Thymus (tissue), 11 donors: ENCODE measurements at regions not wholly inside any gene's neighbourhood (a gene's known extent, or its start where the extent isn't known, plus 50 kb on each side); places are given as distances from the start of the nearest gene placed in this dataset.

ENCODE experiments used
- DNase-seq, 9 donors: peaks; one replicate each; pipeline ENCODE4 v3.0.0-alpha.2; 2013; ENCODE audit warnings: low spot score in 9 of 9, low read depth in 6 of 9, missing footprints in 1 of 9
- H3K27ac ChIP-seq, 2 donors: one replicate each; pipeline ENCODE4 v1.5.1; 2013; ENCODE audit warnings: control low read depth in 1 of 2, low read depth in 1 of 2, low read length in 1 of 2, mild to moderate bottlenecking in 1 of 2, moderate library complexity in 1 of 2
- H3K27me3 ChIP-seq, 2 donors: one replicate each; pipeline ENCODE4 v1.5.1; 2013; ENCODE audit warnings: low read length in 1 of 2; ENCODE audit not compliant: control insufficient read depth in 2 of 2, insufficient read depth in 1 of 2
- H3K36me3 ChIP-seq, 2 donors: one replicate each; pipeline ENCODE4 v1.5.1; 2013; ENCODE audit warnings: low read length in 1 of 2, mild to moderate bottlenecking in 1 of 2, moderate library complexity in 1 of 2; ENCODE audit not compliant: control insufficient read depth in 2 of 2, insufficient read depth in 2 of 2
- H3K4me1 ChIP-seq, 2 donors: one replicate each; pipeline ENCODE4 v1.5.1; 2013; ENCODE audit warnings: low read length in 2 of 2; ENCODE audit not compliant: control insufficient read depth in 2 of 2, insufficient read depth in 2 of 2
- H3K4me3 ChIP-seq, 2 donors: one replicate each; pipeline ENCODE4 v1.5.1; 2013; ENCODE audit warnings: low read length in 2 of 2, control low read depth in 1 of 2, mild to moderate bottlenecking in 1 of 2
- H3K9me3 ChIP-seq, 2 donors: one replicate each; pipeline ENCODE4 v1.5.1; 2013; ENCODE audit warnings: low read length in 1 of 2, mild to moderate bottlenecking in 1 of 2; ENCODE audit not compliant: control insufficient read depth in 2 of 2, insufficient read depth in 1 of 2
- WGBS: extraction: QIAGEN DNeasy Blood & Tissue Kit; methylation state at CpG from one replicate; pipeline ENCODE4 v1.1.7; 2013; 5-methylcytosine and 5-hydroxymethylcytosine counted together
- donor health status: healthy.

DNA sequence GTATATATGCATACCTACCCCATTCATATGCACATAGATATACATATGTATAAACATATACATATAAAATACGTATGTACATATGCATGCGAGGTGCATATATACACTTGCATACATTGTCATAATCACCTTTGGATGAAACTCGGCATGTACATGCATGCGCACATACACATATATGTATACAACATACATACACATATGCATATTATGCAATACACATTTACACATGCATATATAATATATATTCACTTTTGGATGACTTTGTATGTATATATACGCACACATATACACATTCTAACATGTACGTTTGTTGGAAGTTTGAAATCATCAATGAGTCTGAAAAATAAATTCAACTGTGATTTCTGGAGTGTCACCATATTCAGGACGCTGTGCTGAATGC, 401.6 kb upstream of the TBX3 start:
- Histone ChIP-seq H3K27me3 (no peaks in the 10 kb centered on the region), H3K9me3 (no peaks in the 10 kb centered on the region)
- 90% methylated on average over 7 of the region's 7 CpGs for WGBS

DNA sequence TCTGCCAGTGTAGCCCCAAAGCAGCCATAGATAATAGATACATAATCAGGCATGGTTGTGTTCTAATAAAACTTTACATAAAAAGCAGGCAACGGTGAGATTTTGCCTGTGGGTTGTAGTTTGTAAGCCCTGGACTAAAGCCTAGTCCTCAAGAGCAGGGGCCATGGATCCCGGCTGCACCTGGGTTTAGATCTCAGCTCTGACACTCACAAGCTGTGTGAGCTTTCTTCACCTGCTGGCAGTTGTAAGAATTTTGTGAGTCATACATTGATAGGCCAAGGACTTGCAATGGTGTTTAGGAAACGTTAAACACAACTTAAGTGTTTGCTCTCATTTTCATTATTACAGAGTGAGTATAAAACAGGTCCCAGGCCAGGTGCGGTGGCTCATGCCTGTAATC, 395.8 kb upstream of the TBX3 start:
- no peak for DNase-seq
- H3K27me3 ChIP-seq = no peaks in the 10 kb centered on the region
- no peak overlapping the region for H3K27ac ChIP-seq
- H3K9me3 ChIP-seq = no peaks in the 10 kb centered on the region
- WGBS = 89% methylated on average over 4 of the region's 4 CpGs
- no peaks in the 10 kb centered on the region for H3K36me3 ChIP-seq
- H3K4me1 ChIP-seq = no peaks in the 10 kb centered on the region
- H3K4me3 ChIP-seq = no peak overlapping the region

More for the DNA sequence above, 401.6 kb upstream of the TBX3 start:
- DNase-seq = no peak
- Histone ChIP-seq H3K36me3 (no peaks in the 10 kb centered on the region), H3K4me1 (no peaks in the 10 kb centered on the region), H3K27ac (no peak overlapping the region), H3K4me3 (no peak overlapping the region)

DNA sequence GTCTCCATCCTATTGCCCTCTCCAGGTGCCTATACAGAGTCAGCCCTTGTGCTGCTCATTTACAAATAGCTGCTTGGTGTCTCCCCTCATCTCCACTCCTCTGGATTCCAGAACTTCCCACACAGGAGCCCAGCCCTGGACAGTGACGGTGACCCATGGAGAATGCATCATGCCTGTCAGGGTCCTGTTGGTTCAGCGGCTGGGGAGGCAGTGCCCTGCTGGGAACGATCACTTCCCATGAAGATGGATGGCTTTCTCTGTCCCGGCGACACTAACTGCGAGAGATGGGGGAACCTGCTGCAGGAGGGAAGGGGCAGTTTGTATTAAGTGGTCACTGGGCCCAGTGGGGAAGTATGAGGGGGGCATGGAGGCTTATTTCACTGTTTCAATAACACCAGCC, 395.0 kb upstream of the TBX3 start:
- H3K27ac ChIP-seq = no peak overlapping the region
- H3K27me3 ChIP-seq = no peaks in the 10 kb centered on the region
- H3K4me1 ChIP-seq = no peaks in the 10 kb centered on the region
- 21% methylated on average over 6 of the region's 6 CpGs for WGBS
- no peak overlapping the region for H3K4me3 ChIP-seq
- no peaks in the 10 kb centered on the region for H3K9me3 ChIP-seq
- DNase-seq = no peak
- no peaks in the 10 kb centered on the region for H3K36me3 ChIP-seq

DNA sequence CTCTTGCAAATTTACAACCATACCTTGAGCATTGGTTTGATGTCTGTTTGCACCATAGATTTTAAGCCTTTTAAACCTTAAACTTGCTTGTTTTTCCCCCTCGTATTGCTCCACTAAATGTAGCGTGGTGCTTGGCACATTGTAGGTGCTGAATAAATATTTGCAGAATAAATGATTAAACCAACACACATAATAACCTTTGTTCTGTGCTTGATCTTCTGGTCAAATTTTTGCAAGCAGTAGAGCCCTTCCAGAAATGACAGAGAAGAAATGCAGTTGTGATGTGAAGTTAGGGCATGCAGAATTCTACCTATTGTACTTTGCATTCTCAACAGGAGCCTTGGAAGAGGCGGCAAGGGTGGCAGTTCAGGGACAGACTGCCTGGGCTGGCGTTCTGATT, 394.4 kb upstream of the TBX3 start:
- Histone ChIP-seq H3K36me3 (no peaks in the 10 kb centered on the region), H3K27me3 (no peaks in the 10 kb centered on the region), H3K4me3 (no peak overlapping the region), H3K4me1 (no peaks in the 10 kb centered on the region), H3K9me3 (no peaks in the 10 kb centered on the region), H3K27ac (no peak overlapping the region)
- no peak for DNase-seq
- 89% methylated on average over 4 of the region's 4 CpGs for WGBS

DNA sequence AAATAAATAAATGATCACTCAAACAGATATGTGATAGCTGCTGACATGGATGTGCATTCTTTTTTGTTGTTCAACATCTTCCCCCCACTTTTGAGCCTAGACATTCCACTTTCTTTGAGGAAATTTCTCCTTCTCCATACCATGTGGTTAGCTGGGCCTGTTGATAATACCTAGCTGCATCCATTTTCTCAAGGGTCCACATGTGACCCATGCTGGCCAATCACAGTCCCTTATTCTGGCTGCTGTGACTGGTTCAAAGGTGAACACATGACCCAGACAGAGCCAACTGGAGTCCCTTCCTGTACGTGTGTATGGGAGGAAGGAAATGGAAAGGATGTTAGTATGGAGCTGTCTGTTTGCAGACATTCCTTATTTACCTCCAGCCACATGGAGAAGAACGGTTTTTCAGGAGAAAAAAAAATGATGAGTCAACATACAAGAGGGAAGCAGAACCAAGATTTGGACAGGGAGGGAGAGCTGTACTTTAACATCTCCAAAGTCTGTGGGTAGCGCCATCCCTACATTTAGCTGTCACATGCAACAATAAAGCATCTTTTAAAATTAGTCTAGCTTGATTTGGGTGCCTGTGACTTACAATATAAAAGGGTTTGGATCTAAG, 391.7 kb upstream of the TBX3 start:
- H3K9me3 ChIP-seq = no peaks in the 10 kb centered on the region

DNA sequence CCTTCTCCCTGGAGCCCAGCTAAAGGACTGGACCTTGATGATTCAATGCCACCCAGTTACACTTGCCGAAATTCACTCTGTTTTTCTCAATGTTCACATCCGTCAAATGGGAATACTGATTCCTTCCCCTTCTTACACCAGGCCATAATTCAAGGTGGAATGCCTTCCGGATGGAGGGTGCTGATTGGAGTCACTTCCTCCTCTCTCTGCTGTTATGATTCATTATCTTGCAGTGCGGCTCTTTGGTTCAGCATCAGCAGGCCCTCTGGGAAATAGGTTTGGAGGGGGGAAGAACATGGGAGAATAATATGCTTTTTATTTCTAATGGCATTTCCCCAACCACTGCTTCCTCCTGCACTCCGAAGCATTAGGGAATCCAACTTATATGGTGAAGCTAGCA, 390.6 kb upstream of the TBX3 start:
- no peak for DNase-seq
- no peaks in the 10 kb centered on the region for H3K4me1 ChIP-seq
- H3K4me3 ChIP-seq = no peak overlapping the region
- no peak overlapping the region for H3K27ac ChIP-seq
- no peaks in the 10 kb centered on the region for H3K9me3 ChIP-seq
- WGBS = 41% methylated on average over 5 of the region's 5 CpGs
- no peaks in the 10 kb centered on the region for H3K36me3 ChIP-seq
- H3K27me3 ChIP-seq = no peaks in the 10 kb centered on the region

More for the DNA sequence above, 391.7 kb upstream of the TBX3 start:
- Histone ChIP-seq H3K27ac (no peak overlapping the region), H3K27me3 (no peaks in the 10 kb centered on the region), H3K36me3 (no peaks in the 10 kb centered on the region), H3K4me1 (no peaks in the 10 kb centered on the region), H3K4me3 (no peak overlapping the region)
- DNase-seq = no peak
- WGBS = 71% methylated on average over 3 of the region's 3 CpGs

DNA sequence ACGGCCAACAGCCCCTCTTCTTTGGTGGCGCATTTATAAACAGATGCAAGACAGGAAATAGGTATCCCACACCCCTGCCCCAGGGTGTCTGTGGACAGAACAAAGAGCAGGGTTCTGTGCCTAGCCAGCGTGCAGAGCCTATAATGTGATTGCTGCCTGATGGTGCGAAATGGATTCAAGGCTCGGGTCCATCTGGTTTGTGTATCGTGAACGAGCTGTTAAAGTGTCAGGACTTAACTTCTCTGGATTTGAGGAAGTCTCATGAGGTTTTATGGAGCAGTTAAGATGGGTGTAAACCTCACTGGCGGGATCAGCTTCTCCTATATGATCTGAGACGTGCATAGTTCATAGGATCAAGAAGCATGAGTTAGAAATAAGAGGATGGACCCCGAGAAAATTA, 388.7 kb upstream of the TBX3 start:
- no peak for DNase-seq
- Histone ChIP-seq H3K27ac (no peak overlapping the region), H3K36me3 (no peaks in the 10 kb centered on the region), H3K9me3 (no peaks in the 10 kb centered on the region), H3K27me3 (no peaks in the 10 kb centered on the region), H3K4me1 (no peaks in the 10 kb centered on the region), H3K4me3 (no peak overlapping the region)
- 29% methylated on average over 10 of the region's 10 CpGs for WGBS

DNA sequence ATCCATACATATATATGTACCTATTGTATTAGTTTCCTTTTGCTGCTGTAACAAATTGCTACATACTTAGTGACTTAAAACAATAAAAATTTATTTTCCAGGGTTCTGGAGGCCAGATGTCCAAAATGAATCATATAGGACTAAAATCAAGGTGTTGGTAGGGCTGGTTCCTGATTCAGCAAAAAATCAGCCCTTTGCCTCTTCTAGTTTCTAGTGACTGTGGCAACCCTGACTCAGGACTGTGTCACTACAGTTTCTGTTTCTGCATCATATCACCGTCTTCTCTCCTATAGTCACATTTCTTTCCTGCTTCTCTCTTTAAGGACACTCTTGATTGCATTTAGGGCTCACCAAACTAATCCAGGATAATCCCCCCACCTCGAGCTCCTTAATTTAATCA, 386.3 kb upstream of the TBX3 start:
- 81% methylated on average over 2 of the region's 2 CpGs for WGBS

DNA sequence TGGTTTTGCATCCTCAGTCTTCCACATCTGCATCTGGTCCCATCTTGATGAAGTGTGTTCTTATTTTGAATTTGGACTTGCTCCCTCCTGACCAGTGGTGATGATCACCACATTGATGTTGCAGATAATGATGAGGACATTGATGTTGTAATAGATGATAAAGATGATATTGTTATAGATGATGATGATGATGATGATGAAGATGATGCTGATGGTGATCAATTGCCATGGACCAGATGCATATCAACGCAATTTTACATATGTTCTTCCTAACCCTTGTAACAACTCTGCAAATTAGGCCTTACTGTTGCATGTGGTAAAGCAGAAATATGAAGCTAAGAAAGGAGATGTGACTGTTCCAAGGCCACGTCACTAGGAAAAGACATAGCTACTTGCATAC, 380.3 kb upstream of the TBX3 start:
- H3K4me3 ChIP-seq = no peak overlapping the region
- no peaks in the 10 kb centered on the region for H3K36me3 ChIP-seq
- 95% methylated on average over 2 of the region's 2 CpGs for WGBS
- no peaks in the 10 kb centered on the region for H3K27me3 ChIP-seq
- no peaks in the 10 kb centered on the region for H3K4me1 ChIP-seq
- no peak overlapping the region for H3K27ac ChIP-seq
- DNase-seq = no peak
- H3K9me3 ChIP-seq = no peaks in the 10 kb centered on the region

More for the DNA sequence above, 386.3 kb upstream of the TBX3 start:
- no peak overlapping the region for H3K4me3 ChIP-seq
- no peaks in the 10 kb centered on the region for H3K9me3 ChIP-seq
- H3K27me3 ChIP-seq = no peaks in the 10 kb centered on the region
- H3K36me3 ChIP-seq = no peaks in the 10 kb centered on the region
- no peak overlapping the region for H3K27ac ChIP-seq
- DNase-seq = no peak
- H3K4me1 ChIP-seq = no peaks in the 10 kb centered on the region

DNA sequence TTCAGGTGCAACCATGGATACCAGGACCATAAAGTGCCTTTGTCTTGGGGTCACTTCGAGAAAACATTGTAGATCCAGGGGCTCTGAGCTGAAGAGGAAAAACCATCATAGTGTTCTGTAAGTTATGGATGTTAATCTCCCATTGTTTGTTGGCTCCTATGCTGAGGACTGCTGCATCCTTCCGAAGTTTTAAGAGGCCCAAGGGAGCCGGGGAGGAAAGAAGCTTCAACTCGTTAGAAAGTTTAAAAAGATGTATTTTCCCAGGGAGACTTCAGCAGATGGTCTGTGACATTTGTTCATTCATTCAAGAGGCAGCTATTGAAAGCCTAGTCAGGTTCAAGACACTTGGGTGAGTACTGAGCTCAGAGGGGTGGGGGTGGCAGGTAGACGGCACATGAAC, 378.8 kb upstream of the TBX3 start:
- Histone ChIP-seq H3K4me1 (no peaks in the 10 kb centered on the region), H3K27ac (no peak overlapping the region), H3K4me3 (no peak overlapping the region), H3K36me3 (no peaks in the 10 kb centered on the region), H3K27me3 (no peaks in the 10 kb centered on the region), H3K9me3 (no peaks in the 10 kb centered on the region)
- 85% methylated on average over 5 of the region's 5 CpGs for WGBS
- DNase-seq = no peak
